HCT116 (cell line): ENCODE measurements at regions not wholly inside any gene's neighbourhood (a gene's known extent, or its start where the extent isn't known, plus 50 kb on each side); places are given as distances from the start of the nearest gene placed in this dataset.

Experiments
- ATAC-seq: fragments of 200-7000 bp; cut with Tn5 transposase; 2 replicates; pipeline ENCODE4 v1.9.1; 2020; ENCODE audit warnings: mild to moderate bottlenecking, moderate library complexity
- BruUV-seq: library from RNA; stranded (reverse); fragments of 400-500 nt; replicated peaks from 2 replicates; lab custom pipeline; 2021; lab: Mats Ljungman, UMichigan
- CTCF ChIA-PET: fragments of 300-600 bp; sonication (Branson Sonifier 250); formaldehyde crosslinking; loops from one replicate; lab custom pipeline; 2021; ENCODE audit warnings: antibody characterized with exemption; lab: Charles Lee
- POLR2A ChIA-PET: fragments of 300-600, 350-600 bp; sonication (Branson Sonifier 250); formaldehyde crosslinking; loops from one replicate; lab custom pipeline; 2021; ENCODE audit warnings: antibody characterized with exemption; lab: Charles Lee
- RAD21 ChIA-PET, 2 experiments: fragments of 300-600 bp; sonication (Branson Sonifier 250); formaldehyde crosslinking; loops; one replicate each; lab custom pipeline; 2023; ENCODE audit warnings: low total read pairs in 2 of 2; ENCODE audit not compliant: uncharacterized antibody in 2 of 2, unreplicated experiment in 2 of 2, low non-redundant PET in 1 of 2; lab: Charles Lee
- DNase-seq: peaks from one replicate; pipeline ENCODE4 v3.0.0-alpha.2; 2010; ENCODE audit warnings: low read depth, low spot score
- H2AFZ ChIP-seq: fragments of 200-600 bp; shearing (Covaris generic), sonication (generic); 2 replicates; pipeline ENCODE4 v1.6.1; 2017; ENCODE audit warnings: low read depth, mixed run types, mixed read lengths, antibody characterized with exemption, low read length; ENCODE audit not compliant: poor library complexity, severe bottlenecking
- H3K27ac ChIP-seq: 2 replicates; pipeline ENCODE4 v1.5.1; 2012; ENCODE audit warnings: low read depth, low read length
- H3K27me3 ChIP-seq: fragments of 200-600 bp; sonication (generic); 2 replicates; pipeline ENCODE4 v1.6.1; 2016; ENCODE audit warnings: mixed run types, low read length, mixed read lengths; ENCODE audit not compliant: insufficient read depth
- H3K36me3 ChIP-seq, 2 experiments: fragments of 200-500 bp in 1 of 2; fragments of 200-600 bp in 1 of 2; sonication (Bioruptor generic) in 1 of 2; sonication (generic) in 1 of 2; 2 replicates each; pipeline versions ENCODE4 v1.5.1 to v1.6.1; 2014 to 2016; ENCODE audit warnings: low read length in 2 of 2, inconsistent platforms in 1 of 2, mixed read lengths in 1 of 2, mixed run types in 1 of 2; ENCODE audit not compliant: insufficient read depth in 2 of 2, control insufficient read depth in 1 of 2
- H3K4me1 ChIP-seq, 2 experiments: fragments of 200-600 bp in 1 of 2; sonication (generic) in 1 of 2; 2 replicates each; pipeline versions ENCODE4 v1.5.1 to v1.6.1; 2012 to 2017; ENCODE audit warnings: low read length in 2 of 2, inconsistent platforms in 1 of 2, mild to moderate bottlenecking in 1 of 2, mixed read lengths in 1 of 2, mixed run types in 1 of 2, moderate library complexity in 1 of 2; ENCODE audit not compliant: insufficient read depth in 2 of 2, control insufficient read depth in 1 of 2
- H3K4me2 ChIP-seq: fragments of 200-600 bp; sonication (generic); 2 replicates; pipeline ENCODE4 v1.6.1; 2017; ENCODE audit warnings: mixed run types, low read length, mixed read lengths
- H3K4me3 ChIP-seq, 2 experiments: fragments of 200-600 bp in 1 of 2; sonication (generic) in 1 of 2; replicated peaks in 1 of 2; 2 replicates each; pipeline ENCODE4 v1.5.1; 2011 to 2016; ENCODE audit warnings: low read length in 2 of 2, control low read depth in 1 of 2, low read depth in 1 of 2, mild to moderate bottlenecking in 1 of 2, mixed read lengths in 1 of 2, mixed run types in 1 of 2
- H3K79me2 ChIP-seq: fragments of 200-600 bp; sonication (generic); 2 replicates; pipeline ENCODE4 v1.6.1; 2017; ENCODE audit warnings: mild to moderate bottlenecking, mixed run types, low read length, moderate library complexity, mixed read lengths; ENCODE audit not compliant: insufficient read depth
- H3K9ac ChIP-seq: fragments of 200-600 bp; sonication (generic); 2 replicates; pipeline ENCODE4 v1.6.1; 2016; ENCODE audit warnings: low read length, mixed read lengths
- H3K9me2 ChIP-seq: fragments of 200-600 bp; sonication (generic), shearing (Covaris generic); 2 replicates; pipeline ENCODE4 v1.6.1; 2017; ENCODE audit warnings: mixed run types, mild to moderate bottlenecking, moderate library complexity; ENCODE audit not compliant: insufficient read depth
- H3K9me3 ChIP-seq, 2 experiments: fragments of 200-500 bp in 1 of 2; fragments of 200-600 bp in 1 of 2; sonication (Bioruptor generic) in 1 of 2; sonication (generic) in 1 of 2; 2 replicates each; pipeline ENCODE4 v1.6.1; 2014 to 2017; ENCODE audit warnings: low read length in 2 of 2, mixed read lengths in 2 of 2, inconsistent platforms in 1 of 2, low read depth in 1 of 2, mild to moderate bottlenecking in 1 of 2, mixed run types in 1 of 2, moderate library complexity in 1 of 2; ENCODE audit not compliant: control insufficient read depth in 1 of 2, insufficient read depth in 1 of 2
- H4K20me1 ChIP-seq: fragments of 200-600 bp; sonication (generic), shearing (Covaris generic); 2 replicates; pipeline ENCODE4 v1.6.1; 2017; ENCODE audit warnings: mixed run types, mild to moderate bottlenecking, moderate library complexity; ENCODE audit not compliant: insufficient read depth
- CBX3 ChIP-seq: IDR thresholded peaks from 2 replicates; pipeline ENCODE4 v1.6.1; 2012; ENCODE audit warnings: low read depth
- ELF1 ChIP-seq: IDR thresholded peaks from 2 replicates; pipeline ENCODE4 v1.6.1; 2012; ENCODE audit warnings: low read depth, borderline replicate concordance
- EZH2 ChIP-seq: fragments of 200-600 bp; sonication (generic); IDR thresholded peaks from 2 replicates; pipeline ENCODE4 v1.6.1; 2017; ENCODE audit warnings: antibody characterized with exemption, mixed run types
- EZH2phosphoT487 ChIP-seq: fragments of 200-600 bp; IDR thresholded peaks from 2 replicates; pipeline ENCODE4 v1.6.1; 2018; ENCODE audit warnings: antibody characterized with exemption, borderline replicate concordance
- FOSL1 ChIP-seq: IDR thresholded peaks from 2 replicates; pipeline ENCODE4 v1.6.1; 2012; ENCODE audit warnings: low read depth
- REST ChIP-seq: IDR thresholded peaks from 2 replicates; pipeline ENCODE4 v1.6.1; 2012; ENCODE audit warnings: low read depth
- SIN3A ChIP-seq: IDR thresholded peaks from 2 replicates; pipeline ENCODE4 v1.6.1; 2012; ENCODE audit warnings: low read depth
- ZFX ChIP-seq: fragments of 450-650 bp; IDR thresholded peaks from 2 replicates; pipeline ENCODE4 v1.6.1; 2017
- intact Hi-C: fragments of 100-400 bp; cut with micrococcal nuclease; formaldehyde crosslinking; loops from 2 replicates; pipeline ENCODE4 v1.10.0; 2022

DNA sequence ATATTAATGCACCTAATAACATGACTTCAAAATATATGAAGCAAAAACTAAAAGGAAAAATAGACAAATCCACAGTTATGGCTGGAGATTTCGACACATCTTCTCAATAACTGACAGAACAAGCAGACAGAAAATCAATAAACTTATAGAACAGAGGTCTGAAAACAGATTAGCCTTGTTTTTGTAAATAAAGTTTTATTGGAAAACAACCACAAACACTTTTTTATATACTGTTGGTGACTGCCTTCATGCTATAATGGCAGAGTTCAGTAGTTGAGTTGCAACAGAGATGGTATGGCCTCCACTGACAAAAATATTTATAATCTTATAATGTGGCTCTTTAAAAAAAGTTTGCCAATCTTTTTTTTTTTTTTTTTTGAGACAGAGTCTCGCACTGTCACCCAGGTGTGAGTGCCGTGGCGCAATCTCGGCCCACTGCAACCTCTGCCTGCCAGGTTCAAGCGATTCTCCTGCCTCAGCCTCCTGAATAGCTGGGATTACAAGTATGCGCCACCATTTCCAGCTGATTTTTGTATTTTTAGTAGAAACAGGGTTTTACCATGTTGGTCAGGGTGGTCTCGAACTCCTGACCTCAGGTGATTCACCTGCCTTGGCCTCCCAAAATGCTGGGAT, 52.2 kb upstream of the GATA2 start:
- H3K4me1 ChIP-seq = peaks cover 3 to 22% of the 10 kb centered on the region in 2 experiments; a peak in 2 of 4 replicates
- H3K27ac ChIP-seq = no peak overlapping the region
- intact Hi-C loops = no loop called here
- H3K9ac ChIP-seq = no peak overlapping the region
- H3K9me2 ChIP-seq = no peaks in the 10 kb centered on the region
- BruUV-seq = no TSS peak
- H3K36me3 ChIP-seq = no peaks in the 10 kb centered on the region
- ChIA-PET POLR2A (no interaction called here), CTCF (no interaction called here), RAD21 (no interaction called here)
- no peak overlapping the region for H3K4me3 ChIP-seq
- H3K27me3 ChIP-seq = no peaks in the 10 kb centered on the region
- H3K4me2 ChIP-seq = no peak overlapping the region
- DNase-seq (no peak), ATAC-seq (no peak)
- no peak overlapping the region for H2AFZ ChIP-seq
- TF ChIP-seq CBX3 (no peak), EZH2 (no peak), ELF1 (no peak), REST (no peak), SIN3A (no peak), FOSL1 (no peak), EZH2phosphoT487 (no peak), ZFX (no peak)
- peaks cover 0 to 15% of the 10 kb centered on the region in 2 experiments; a peak in 1 of 4 replicates for H3K9me3 ChIP-seq
- H3K79me2 ChIP-seq = no peaks in the 10 kb centered on the region
- no peaks in the 10 kb centered on the region for H4K20me1 ChIP-seq
